PC-9 (cell line): ENCODE measurements at regions not wholly inside any gene's neighbourhood (a gene's known extent, or its start where the extent isn't known, plus 50 kb on each side); places are given as distances from the start of the nearest gene placed in this dataset.

Experiments
- BruUV-seq: library from RNA; stranded (reverse); fragments of 400-500 nt; replicated peaks from 2 replicates; lab custom pipeline; 2021; lab: Mats Ljungman, UMichigan
- CTCF ChIA-PET: fragments of 300-600 bp; sonication (Branson Sonifier 250); formaldehyde crosslinking; loops from one replicate; lab custom pipeline; 2022; ENCODE audit warnings: antibody characterized with exemption; lab: Charles Lee
- POLR2A ChIA-PET: fragments of 300-600 bp; sonication (Branson Sonifier 250); formaldehyde crosslinking; loops from one replicate; lab custom pipeline; 2022; ENCODE audit warnings: antibody characterized with exemption; ENCODE audit not compliant: unreplicated experiment; lab: Charles Lee
- DNase-seq, 2 experiments: peaks; one replicate each; pipeline versions ENCODE4 v3.0.0 to v3.0.0-alpha.2; 2015 to 2022; ENCODE audit warnings: mixed read lengths in 1 of 2
- H2AFZ ChIP-seq: fragments of 200-600 bp; sonication (generic); 2 replicates; pipeline ENCODE4 v1.8.1; 2017; ENCODE audit warnings: antibody characterized with exemption
- H3F3A ChIP-seq: fragments of 200-600 bp; sonication (generic); 2 replicates; pipeline ENCODE4 v1.8.1; 2017; ENCODE audit warnings: antibody characterized with exemption, mild to moderate bottlenecking, low read depth; ENCODE audit not compliant: insufficient read depth
- H3K27ac ChIP-seq: fragments of 200-600 bp; sonication (generic); 2 replicates; pipeline ENCODE4 v1.6.1; 2016; ENCODE audit warnings: mixed run types
- H3K27me3 ChIP-seq: fragments of 200-600 bp; sonication (generic); 2 replicates; pipeline ENCODE4 v1.6.1; 2016; ENCODE audit warnings: low read depth, mixed run types; ENCODE audit not compliant: insufficient read depth
- H3K36me3 ChIP-seq: fragments of 200-600 bp; sonication (generic); 2 replicates; pipeline ENCODE4 v1.6.1; 2016; ENCODE audit warnings: low read depth, mixed run types
- H3K4me1 ChIP-seq: fragments of 200-600 bp; sonication (generic); replicated peaks from 2 replicates; pipeline ENCODE4 v1.6.1; 2016; ENCODE audit warnings: mixed run types; ENCODE audit not compliant: insufficient read depth
- H3K4me2 ChIP-seq: fragments of 200-600 bp; sonication (generic); 2 replicates; pipeline ENCODE4 v1.6.1; 2017; ENCODE audit warnings: mixed run types
- H3K4me3 ChIP-seq: fragments of 200-600 bp; sonication (generic); 2 replicates; pipeline ENCODE4 v1.6.1; 2016; ENCODE audit warnings: mixed run types
- H3K79me2 ChIP-seq: fragments of 200-600 bp; sonication (generic); 2 replicates; pipeline ENCODE4 v1.6.1; 2017; ENCODE audit warnings: low read depth, mixed run types
- H3K9me2 ChIP-seq: fragments of 200-600 bp; sonication (generic); 2 replicates; pipeline ENCODE4 v1.8.1; 2017; ENCODE audit warnings: mild to moderate bottlenecking; ENCODE audit not compliant: insufficient read depth
- H3K9me3 ChIP-seq: fragments of 200-600 bp; sonication (generic); 2 replicates; pipeline ENCODE4 v1.8.1; 2016; ENCODE audit warnings: low read depth; ENCODE audit not compliant: insufficient read depth
- H4K20me1 ChIP-seq: fragments of 200-600 bp; sonication (generic); 2 replicates; pipeline ENCODE4 v1.8.1; 2017; ENCODE audit not compliant: insufficient read depth
- EZH2 ChIP-seq: fragments of 200-600 bp; sonication (generic); IDR thresholded peaks from 2 replicates; pipeline ENCODE4 v1.8.0; 2017; ENCODE audit warnings: antibody characterized with exemption, low read depth
- intact Hi-C: fragments of 100-400 bp; cut with micrococcal nuclease; formaldehyde crosslinking; loops from one replicate; pipeline ENCODE4 v1.10.0; 2022; ENCODE audit not compliant: unreplicated experiment
- TF ChIP-seq, protein P1 (sequence below): fragments of 200-600 bp; sonication (generic); conservative IDR thresholded peaks from 2 replicates; pipeline ENCODE4 v1.6.1; 2017; ENCODE audit warnings: mixed run types, antibody characterized with exemption, mild to moderate bottlenecking, moderate library complexity

GRCh38 chr13:103615771-103616170 lies 549.6 kb upstream of the SLC10A2 start:
- ChIA-PET POLR2A (no interaction called here), CTCF (no interaction called here)
- Histone ChIP-seq H3K4me2 (no peak overlapping the region), H3K27ac (no peak overlapping the region), H3K4me3 (no peak overlapping the region), H4K20me1 (no peaks in the 10 kb centered on the region), H3K9me2 (no peaks in the 10 kb centered on the region), H3K79me2 (no peaks in the 10 kb centered on the region), H3K36me3 (no peaks in the 10 kb centered on the region), H2AFZ (no peak overlapping the region), H3F3A (no peaks in the 10 kb centered on the region), H3K9me3 (no peaks in the 10 kb centered on the region), H3K4me1 (no peaks in the 10 kb centered on the region), H3K27me3 (no peaks in the 10 kb centered on the region)
- TF ChIP-seq, protein P1, sequence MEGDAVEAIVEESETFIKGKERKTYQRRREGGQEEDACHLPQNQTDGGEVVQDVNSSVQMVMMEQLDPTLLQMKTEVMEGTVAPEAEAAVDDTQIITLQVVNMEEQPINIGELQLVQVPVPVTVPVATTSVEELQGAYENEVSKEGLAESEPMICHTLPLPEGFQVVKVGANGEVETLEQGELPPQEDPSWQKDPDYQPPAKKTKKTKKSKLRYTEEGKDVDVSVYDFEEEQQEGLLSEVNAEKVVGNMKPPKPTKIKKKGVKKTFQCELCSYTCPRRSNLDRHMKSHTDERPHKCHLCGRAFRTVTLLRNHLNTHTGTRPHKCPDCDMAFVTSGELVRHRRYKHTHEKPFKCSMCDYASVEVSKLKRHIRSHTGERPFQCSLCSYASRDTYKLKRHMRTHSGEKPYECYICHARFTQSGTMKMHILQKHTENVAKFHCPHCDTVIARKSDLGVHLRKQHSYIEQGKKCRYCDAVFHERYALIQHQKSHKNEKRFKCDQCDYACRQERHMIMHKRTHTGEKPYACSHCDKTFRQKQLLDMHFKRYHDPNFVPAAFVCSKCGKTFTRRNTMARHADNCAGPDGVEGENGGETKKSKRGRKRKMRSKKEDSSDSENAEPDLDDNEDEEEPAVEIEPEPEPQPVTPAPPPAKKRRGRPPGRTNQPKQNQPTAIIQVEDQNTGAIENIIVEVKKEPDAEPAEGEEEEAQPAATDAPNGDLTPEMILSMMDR, result no peak
- no peak for TF ChIP-seq EZH2
- no TSS peak for BruUV-seq
- intact Hi-C loops, result no loop called here
- DNase-seq, result no peak

DNA sequence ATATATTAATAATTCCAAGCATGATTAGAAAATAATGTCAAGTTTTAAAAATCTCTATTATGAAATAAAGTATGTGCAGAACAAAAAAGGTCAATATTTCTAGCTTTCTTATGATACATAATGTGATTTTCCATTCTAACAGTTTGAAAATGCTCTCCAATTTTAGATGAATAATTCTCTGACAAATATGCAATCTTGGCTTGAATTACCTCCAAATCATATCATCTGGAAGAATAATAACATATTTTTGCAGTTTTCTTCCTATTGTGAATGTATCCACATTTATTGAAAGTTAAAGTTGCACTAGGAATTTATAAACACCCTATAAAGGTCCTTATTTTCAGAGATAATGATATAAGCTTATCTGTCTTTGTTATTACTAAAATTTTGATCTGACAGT lies 548.5 kb upstream of the SLC10A2 start:
- H3K79me2 ChIP-seq, result no peaks in the 10 kb centered on the region
- intact Hi-C loops, result no loop called here
- H3K9me2 ChIP-seq, result no peaks in the 10 kb centered on the region
- BruUV-seq, result no TSS peak
- H3K27me3 ChIP-seq, result no peaks in the 10 kb centered on the region
- DNase-seq, result no peak
- no peaks in the 10 kb centered on the region for H3K9me3 ChIP-seq
- no peak overlapping the region for H2AFZ ChIP-seq
- CTCF ChIA-PET, result no interaction called here
- TF ChIP-seq EZH2, result no peak
- TF ChIP-seq, protein P1, result no peak
- no peaks in the 10 kb centered on the region for H4K20me1 ChIP-seq
- POLR2A ChIA-PET, result no interaction called here
- no peaks in the 10 kb centered on the region for H3F3A ChIP-seq
- no peak overlapping the region for H3K4me3 ChIP-seq
- no peaks in the 10 kb centered on the region for H3K4me1 ChIP-seq
- no peak overlapping the region for H3K4me2 ChIP-seq
- H3K27ac ChIP-seq, result no peak overlapping the region
- no peaks in the 10 kb centered on the region for H3K36me3 ChIP-seq

DNA sequence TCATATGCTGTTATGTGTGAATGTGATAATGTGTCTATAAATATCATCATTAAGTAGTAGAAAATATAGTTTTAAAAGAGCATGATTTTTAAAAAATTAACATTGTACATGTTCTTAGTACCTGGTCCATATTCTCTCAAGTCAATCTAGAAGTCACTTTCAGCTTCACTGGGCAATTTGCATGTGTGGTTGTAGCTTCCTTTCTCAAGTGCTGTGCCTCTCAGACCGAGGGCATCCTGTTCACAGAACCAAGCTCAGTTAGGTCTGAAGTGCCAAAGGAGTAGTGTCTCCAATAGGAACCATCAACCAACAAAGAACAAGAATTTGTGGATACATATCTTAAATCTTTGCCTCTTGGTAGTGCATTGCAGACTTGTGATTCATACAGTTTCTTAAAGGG lies 541.8 kb upstream of the SLC10A2 start:
- BruUV-seq, result no TSS peak
- ChIA-PET POLR2A (interaction anchor here (0.6 kb wide), 1 partner anchor 834 kb away, joined by 3 read pairs; the partner anchor contains the start of gene TEX30), CTCF (no interaction called here)
- no peaks in the 10 kb centered on the region for H3K27me3 ChIP-seq
- no peaks in the 10 kb centered on the region for H3F3A ChIP-seq
- no peaks in the 10 kb centered on the region for H3K79me2 ChIP-seq
- H3K4me1 ChIP-seq, result no peaks in the 10 kb centered on the region
- H3K36me3 ChIP-seq, result no peaks in the 10 kb centered on the region
- intact Hi-C loops, result no loop called here
- peaks cover 10% of the 10 kb centered on the region; the same call in 1 of the 2 replicates for H3K9me3 ChIP-seq
- 0 out of 2 replicates have a peak, but pooled peaks cover 4% of the 10 kb centered on the region for H3K9me2 ChIP-seq
- H3K4me2 ChIP-seq, result no peak overlapping the region
- no peak overlapping the region for H2AFZ ChIP-seq
- no peak overlapping the region for H3K4me3 ChIP-seq
- H3K27ac ChIP-seq, result no peak overlapping the region
- no peaks in the 10 kb centered on the region for H4K20me1 ChIP-seq
- no peak for TF ChIP-seq EZH2
- TF ChIP-seq, protein P1, result no peak
- DNase-seq, result no peak
